ENCODE measurements at regions not wholly inside any gene's neighbourhood (a gene's known extent, or its start where the extent isn't known, plus 50 kb on each side); places are given as distances from the start of the nearest gene placed in this dataset.

DNA sequence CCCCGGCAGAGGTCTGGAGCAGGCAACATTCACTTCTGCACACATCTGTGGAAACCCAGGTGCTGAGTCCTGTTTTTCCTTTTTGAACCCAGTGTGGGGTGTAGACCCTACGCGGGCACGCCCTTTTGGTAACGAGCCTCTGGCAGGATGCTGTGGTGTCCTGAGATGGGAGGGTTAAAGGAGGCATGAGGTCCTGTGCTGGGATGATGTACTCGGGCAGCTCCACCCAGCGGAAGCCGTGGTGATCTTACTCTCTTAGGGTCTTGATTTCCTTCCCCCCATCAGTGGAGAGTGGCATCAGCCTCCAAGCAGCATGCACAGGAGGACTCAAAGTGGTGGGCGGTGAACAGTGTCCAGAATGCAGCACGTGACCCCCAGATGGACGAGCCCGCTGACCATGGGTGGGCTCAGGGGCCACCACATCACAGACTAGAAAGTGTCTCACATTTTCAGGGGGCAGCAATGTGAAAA, 148.6 kb downstream of the DNAJB6 start:
- POLR2A ChIA-PET: no interaction called here
- CTCF ChIA-PET: interaction anchor here (1.2 kb wide), 1 partner anchor 11 kb away, joined by 4 read pairs; no protein-coding TSS in a partner anchor
- DNase-seq (ENCODE audit: extremely low spot score): no peak
- TF ChIP-seq TARDBP (IDR thresholded peaks at IDR 0.05) (no peak), ARNT (IDR thresholded peaks at IDR 0.05) (no peak), SUZ12 (IDR thresholded peaks at IDR 0.05) (no peak), PKNOX1 (IDR thresholded peaks at IDR 0.05) (no peak), FOXK2 (IDR thresholded peaks at IDR 0.05) (no peak)

- ChIA-PET POLR2A (no interaction called here), CTCF (interaction anchor here (1.2 kb wide), 1 partner anchor 12 kb away, joined by 4 read pairs; no protein-coding TSS in a partner anchor)
- TF ChIP-seq ELF4 (IDR thresholded peaks at IDR 0.05) (no peak), PKNOX1 (IDR thresholded peaks at IDR 0.05) (no peak), ZNF384 (IDR thresholded peaks at IDR 0.05) (no peak), ARNT (IDR thresholded peaks at IDR 0.05) (no peak), SUZ12 (IDR thresholded peaks at IDR 0.05) (no peak), BHLHE40 (IDR thresholded peaks at IDR 0.05; ENCODE audit: borderline replicate concordance) (no peak), FOXK2 (IDR thresholded peaks at IDR 0.05) (no peak), LEF1 (IDR thresholded peaks at IDR 0.05; ENCODE audit: borderline replicate concordance) (no peak), HDGF (IDR thresholded peaks at IDR 0.05; ENCODE audit: borderline replicate concordance) (no peak), NFRKB (IDR thresholded peaks at IDR 0.05) (no peak)
- no peak for DNase-seq (ENCODE audit: extremely low spot score)
These were observed 149.4 kb downstream of the DNAJB6 start for GRCh38 chr7:157486007-157486755.

- TF ChIP-seq ARNT (IDR thresholded peaks at IDR 0.05) (no peak), FOXK2 (IDR thresholded peaks at IDR 0.05) (no peak), HDGF (IDR thresholded peaks at IDR 0.05; ENCODE audit: borderline replicate concordance) (no peak), NFRKB (IDR thresholded peaks at IDR 0.05) (no peak), ZNF384 (IDR thresholded peaks at IDR 0.05) (no peak), PKNOX1 (IDR thresholded peaks at IDR 0.05) (no peak), BHLHE40 (IDR thresholded peaks at IDR 0.05; ENCODE audit: borderline replicate concordance) (no peak), SUZ12 (IDR thresholded peaks at IDR 0.05) (no peak), SP1 (IDR thresholded peaks at IDR 0.05) (no peak), CTBP1 (IDR thresholded peaks at IDR 0.05; ENCODE audit: borderline replicate concordance) (no peak)
- no peak for DNase-seq (ENCODE audit: extremely low spot score)
- ChIA-PET CTCF (no interaction called here), POLR2A (no interaction called here)
These were observed 150.4 kb downstream of the DNAJB6 start for GRCh38 chr7:157487046-157487770.

GRCh38 chr7:157488281-157488680, 151.5 kb downstream of the DNAJB6 start:
- TF ChIP-seq LEF1 (IDR thresholded peaks at IDR 0.05; ENCODE audit: borderline replicate concordance) (no peak), ZNF384 (IDR thresholded peaks at IDR 0.05) (no peak), SUZ12 (IDR thresholded peaks at IDR 0.05) (no peak), L3MBTL2 (conservative IDR thresholded peaks at IDR 0.05) (no peak), CTBP1 (IDR thresholded peaks at IDR 0.05; ENCODE audit: borderline replicate concordance) (no peak), FOXM1 (IDR thresholded peaks at IDR 0.05; ENCODE audit: borderline replicate concordance) (no peak), BHLHE40 (IDR thresholded peaks at IDR 0.05; ENCODE audit: borderline replicate concordance) (no peak)
- ChIA-PET POLR2A (no interaction called here), CTCF (no interaction called here)
- DNase-seq (ENCODE audit: extremely low spot score): no peak

GRCh38 chr7:157488966-157489365, 152.2 kb downstream of the DNAJB6 start:
- ChIA-PET CTCF (no interaction called here), POLR2A (no interaction called here)
- no peak for DNase-seq (ENCODE audit: extremely low spot score)
- TF ChIP-seq LEF1 (IDR thresholded peaks at IDR 0.05; ENCODE audit: borderline replicate concordance): no peak
- no peak for TF ChIP-seq FOXA1 (IDR thresholded peaks at IDR 0.05)
- TF ChIP-seq TARDBP (IDR thresholded peaks at IDR 0.05): no peak
- TF ChIP-seq CTBP1 (IDR thresholded peaks at IDR 0.05; ENCODE audit: borderline replicate concordance): no peak
- no peak for TF ChIP-seq L3MBTL2 (conservative IDR thresholded peaks at IDR 0.05)
- TF ChIP-seq SP1 (IDR thresholded peaks at IDR 0.05): no peak
- TF ChIP-seq ELF4 (IDR thresholded peaks at IDR 0.05): no peak
- no peak for TF ChIP-seq SUZ12 (IDR thresholded peaks at IDR 0.05)
- no peak for TF ChIP-seq PKNOX1 (IDR thresholded peaks at IDR 0.05)
- no peak for TF ChIP-seq ARNT (IDR thresholded peaks at IDR 0.05)
